Left colon (tissue), 2 donors: ENCODE measurements at regions not wholly inside any gene's neighbourhood (a gene's known extent, or its start where the extent isn't known, plus 50 kb on each side); places are given as distances from the start of the nearest gene placed in this dataset.

Experiments used
- ATAC-seq: fragments of 200-7000 bp; cut with Tn5 transposase; one replicate; pipeline ENCODE4 v1.9.1; 2020; ENCODE audit warnings: mild to moderate bottlenecking, moderate library complexity
- DNase-seq, 2 donors: peaks; one replicate each; pipeline ENCODE4 v3.0.0-alpha.2; 2020
- intact Hi-C, 2 donors: fragments of 100-400 bp; cut with DNase I in 1 of 2; cut with micrococcal nuclease in 1 of 2; formaldehyde crosslinking; loops; one replicate each; pipeline versions ENCODE4 v1.11.2 to v1.14.0; 2022; cut with DNase I, micrococcal nuclease
- donor health status: DM: no; HTN: no; CAD: no.
- donor health status: DM: yes; HTN: yes; CAD: no.

- DNase-seq: no peak
- intact Hi-C loops: no loop called here
- no peak for ATAC-seq
These were observed 55.4 kb downstream of the ZCCHC12 start for GRCh38 chrX:118878977-118879376.

- intact Hi-C loops: no loop called here
- ATAC-seq: no peak
- DNase-seq: no peak
These were observed 56.0 kb downstream of the ZCCHC12 start for GRCh38 chrX:118879586-118879985.

- DNase-seq: no peak
- ATAC-seq: peak; percentile 71
These were observed 60.4 kb downstream of the ZCCHC12 start for GRCh38 chrX:118883994-118884393.

DNA sequence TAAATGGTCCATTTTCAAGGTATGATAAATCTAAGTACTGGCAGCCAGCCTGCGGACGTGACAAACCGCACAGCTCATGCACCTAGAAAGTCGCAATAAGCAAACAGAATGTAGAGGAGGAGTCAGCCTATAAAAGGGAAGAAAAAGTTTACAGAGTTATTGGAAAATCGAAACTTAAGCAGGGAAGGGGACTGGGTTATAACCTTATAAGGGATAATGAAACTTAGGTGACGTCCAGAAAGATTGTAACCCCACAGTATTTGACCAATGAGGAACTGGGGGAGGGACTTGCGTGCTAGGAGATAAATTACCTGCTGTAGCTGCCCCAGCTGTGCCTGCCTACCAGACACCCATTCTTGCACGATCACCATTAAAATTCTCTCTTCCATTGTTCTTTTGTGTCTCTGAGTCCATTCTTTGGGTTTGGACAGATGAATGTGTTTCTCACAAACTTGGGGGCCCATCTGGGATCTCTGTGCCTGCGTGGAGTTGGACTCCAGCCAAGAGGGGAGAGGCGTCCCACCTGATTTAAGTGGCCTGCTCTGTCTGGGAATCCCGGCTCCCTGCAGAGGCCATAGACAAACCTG lies 61.0 kb downstream of the ZCCHC12 start:
- peak; percentile 31 to 34 for DNase-seq
- intact Hi-C loops: no loop called here
- ATAC-seq: peak; percentile 85

More at GRCh38 chrX:118883994-118884393, 60.4 kb downstream of the ZCCHC12 start:
- intact Hi-C loops: no loop called here

DNA sequence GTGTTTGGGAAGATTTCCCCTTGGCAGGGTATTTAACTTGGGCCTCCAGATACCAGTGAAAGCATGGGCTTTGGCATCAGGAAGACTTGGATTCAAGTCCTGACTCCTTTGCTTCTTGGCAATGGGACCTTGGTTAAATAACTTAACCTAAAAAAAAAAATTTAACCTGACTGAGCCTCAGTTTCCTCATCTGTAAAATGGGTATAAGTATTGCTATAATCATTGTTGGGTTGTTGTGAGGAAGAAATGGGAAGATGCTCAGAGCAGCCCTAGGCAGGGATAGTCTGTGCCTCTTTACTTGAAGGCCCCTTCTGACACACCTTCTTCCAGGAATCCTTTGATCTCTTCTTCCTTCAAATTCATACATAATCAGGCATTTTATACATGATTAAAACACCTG lies 70.3 kb downstream of the ZCCHC12 start:
- ATAC-seq (no peak), DNase-seq (no peak)
- intact Hi-C loops: no loop called here

GRCh38 chrX:118901991-118902390 lies 72.4 kb upstream of the LONRF3 start:
- DNase-seq: no peak
- intact Hi-C loops: no loop called here
- no peak for ATAC-seq

GRCh38 chrX:118904218-118904617 lies 70.2 kb upstream of the LONRF3 start:
- ATAC-seq (no peak), DNase-seq (no peak)
- intact Hi-C loops: no loop called here

DNA sequence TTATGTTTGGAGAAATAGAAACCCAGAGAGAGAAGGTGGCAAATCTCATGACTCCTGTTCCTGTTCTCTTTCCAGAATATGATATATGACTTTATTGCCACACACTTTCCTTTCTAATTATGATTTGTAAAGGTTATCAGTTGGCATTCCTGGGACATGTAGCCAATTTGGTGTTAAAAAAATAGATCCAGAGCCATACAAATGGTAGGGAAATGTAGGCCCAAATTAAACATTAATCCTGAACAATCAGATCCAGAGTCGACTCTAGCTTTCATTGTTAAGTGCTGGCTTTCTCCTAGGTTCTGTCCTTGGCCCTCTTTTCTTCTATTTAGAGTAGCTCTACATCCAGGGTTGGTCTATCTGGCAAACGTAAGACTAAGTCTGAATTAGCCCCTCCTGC lies 69.8 kb upstream of the LONRF3 start:
- no peak for DNase-seq
- ATAC-seq: peak; percentile 26
- intact Hi-C loops: no loop called here
